NCI-H2107 treated with DMSO at 0.1 percent for 48 hours (cell line): ENCODE measurements at regions not wholly inside any gene's neighbourhood (a gene's known extent, or its start where the extent isn't known, plus 50 kb on each side); places are given as distances from the start of the nearest gene placed in this dataset.
"Not testable (repeated sequence)": the region's sequence is repeated elsewhere in the genome, so short reads cannot be mapped to it uniquely, and the experiment has no call there.

Experiments
- DNase-seq: peaks from one replicate; lab custom pipeline; 2025; ENCODE audit not compliant: unreplicated experiment; lab: John Stamatoyannopoulos, UW

DNA sequence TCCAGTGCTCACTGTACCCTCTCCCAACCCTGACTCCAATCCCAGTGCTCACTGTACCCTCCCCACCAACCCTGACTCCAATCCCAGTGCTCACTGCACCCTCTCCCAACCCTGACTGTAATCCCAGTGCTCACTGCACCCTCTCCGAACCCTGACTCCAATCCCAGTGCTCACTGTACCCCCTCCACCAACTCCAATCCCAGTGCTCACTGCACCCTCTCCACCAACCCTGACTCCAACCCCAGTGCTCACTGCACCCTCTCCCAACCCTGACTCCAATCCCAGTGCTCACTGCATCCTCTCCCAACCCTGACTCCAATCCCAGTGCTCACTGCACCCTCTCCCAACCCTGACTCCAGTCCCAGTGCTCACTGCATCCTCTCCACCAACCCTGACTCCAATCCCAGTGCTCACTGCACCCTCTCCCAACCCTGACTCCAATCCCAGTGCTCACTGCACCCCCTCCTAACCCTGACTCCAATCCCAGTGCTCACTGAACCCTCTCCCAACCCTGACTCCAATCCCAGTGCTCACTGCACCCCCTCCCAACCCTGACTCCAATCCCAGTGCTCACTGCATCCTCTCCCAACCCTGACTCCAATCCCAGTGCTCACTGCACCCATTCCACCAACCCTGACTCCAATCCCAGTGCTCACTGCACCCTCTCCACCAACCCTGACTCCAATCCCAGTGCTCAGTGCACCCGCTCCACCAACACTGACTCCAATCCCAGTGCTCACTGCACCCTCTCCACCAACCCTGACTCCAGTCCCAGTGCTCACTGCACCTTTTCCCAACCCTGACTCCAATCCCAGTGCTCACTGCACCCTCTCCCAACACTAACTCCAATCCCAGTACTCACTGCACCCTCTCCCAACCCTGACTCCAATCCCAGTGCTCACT lies 136.3 kb upstream of the ZNF618 start:
- DNase-seq = not testable (repeated sequence)

DNA sequence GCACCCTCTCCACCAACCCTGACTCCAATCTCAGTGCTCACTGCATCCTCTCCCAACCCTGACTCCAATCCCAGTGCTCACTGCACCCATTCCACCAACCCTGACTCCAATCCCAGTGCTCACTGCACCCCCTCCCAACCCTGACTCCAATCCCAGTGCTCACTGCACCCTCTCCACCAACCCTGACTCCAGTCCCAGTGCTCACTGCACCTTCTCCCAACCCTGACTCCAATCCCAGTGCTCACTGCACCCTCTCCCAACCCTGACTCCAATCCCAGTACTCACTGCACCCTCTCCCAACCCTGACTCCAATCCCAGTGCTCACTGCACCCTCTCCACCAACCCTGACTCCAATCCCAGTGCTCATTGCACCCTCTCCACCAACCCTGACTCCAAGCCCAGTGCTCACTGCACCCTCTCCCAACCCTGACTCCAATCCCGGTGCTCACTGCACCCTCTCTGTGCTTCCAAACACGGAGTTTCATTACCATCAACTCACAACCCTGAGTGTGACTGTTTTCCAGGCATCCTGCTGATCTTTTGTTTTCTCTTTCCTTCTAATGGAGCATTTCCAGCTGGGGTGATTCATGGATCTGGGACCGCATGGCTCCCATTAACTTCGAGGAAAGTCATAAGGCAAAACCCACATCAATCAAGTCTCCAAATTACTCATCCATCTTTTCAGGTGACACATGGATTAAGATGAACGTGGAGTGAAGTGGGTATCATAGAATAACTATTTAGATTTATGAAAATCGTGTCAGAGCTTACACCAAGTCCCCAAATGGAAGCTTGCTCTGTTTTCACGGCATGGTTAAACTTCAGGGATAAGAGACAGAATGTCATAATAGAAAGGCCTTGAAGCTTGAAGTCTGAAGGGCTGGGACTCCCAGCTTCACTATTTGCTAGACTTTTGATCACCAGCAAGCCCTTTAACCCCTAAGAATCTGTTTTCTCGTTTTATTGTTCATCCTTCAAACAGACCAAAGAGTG lies 135.3 kb upstream of the ZNF618 start:
- not testable (repeated sequence) for DNase-seq

DNA sequence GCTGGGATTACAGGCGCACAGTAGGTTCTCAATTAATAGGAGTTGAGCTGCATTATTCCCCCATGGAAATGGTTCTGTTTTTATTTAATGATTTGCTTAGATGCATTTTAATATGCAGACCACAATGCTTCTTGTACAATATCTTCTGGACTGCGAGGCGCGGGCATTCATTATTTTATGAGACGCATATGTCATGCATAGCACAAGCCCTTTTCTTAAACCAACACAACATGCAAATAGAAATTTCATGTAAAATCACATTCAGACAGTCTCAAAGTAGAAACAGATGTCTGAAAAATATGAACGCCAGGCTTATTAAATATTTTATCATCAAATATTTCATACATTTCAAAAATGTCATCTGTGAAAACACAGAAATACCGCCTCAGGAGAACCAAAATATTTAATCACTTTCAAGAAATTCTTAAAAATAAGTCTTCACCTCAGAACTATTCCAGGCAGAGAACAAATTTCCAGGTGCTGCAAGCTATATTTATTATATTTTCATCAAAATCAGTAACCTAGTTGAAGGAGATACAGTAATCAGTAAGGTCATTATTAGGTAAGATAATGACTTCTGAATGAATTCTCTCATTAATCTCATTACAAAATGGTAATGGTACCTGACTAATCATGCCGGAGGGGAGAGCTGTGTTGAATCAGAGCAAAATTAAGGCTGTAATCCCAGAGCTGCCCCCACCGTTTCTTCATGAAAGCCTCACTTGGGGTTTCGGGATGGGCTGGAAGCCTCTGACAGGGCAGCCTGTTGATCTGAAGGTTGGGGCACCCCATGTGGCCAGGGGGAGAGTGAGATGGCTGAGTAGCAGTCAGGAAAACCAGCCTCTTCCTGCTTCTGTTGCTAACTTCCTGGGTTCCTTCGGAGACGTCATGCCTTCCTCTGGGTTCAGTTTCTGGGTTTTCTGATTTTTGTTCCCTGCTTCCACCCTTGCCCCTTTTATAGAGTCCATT lies 133.9 kb upstream of the ZNF618 start:
- no peak for DNase-seq

DNA sequence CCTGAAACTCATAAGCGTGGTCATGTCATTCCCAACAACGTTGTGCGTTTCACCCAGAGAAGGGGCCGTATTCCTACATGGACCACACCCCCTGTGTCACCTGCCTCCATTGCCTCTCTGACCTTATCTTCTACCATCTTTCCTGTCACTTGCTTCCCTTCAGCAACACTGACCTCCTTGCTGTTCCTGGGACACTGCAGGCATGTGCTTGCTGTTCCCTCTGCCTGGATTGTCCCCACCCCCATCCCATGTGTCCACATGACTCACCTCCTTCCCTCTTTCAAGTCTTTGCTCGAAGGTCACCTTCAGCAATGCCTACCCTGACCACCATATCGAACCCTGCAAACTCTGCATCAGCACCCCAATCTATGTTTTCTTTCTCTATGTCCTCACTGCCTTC lies 133.2 kb upstream of the ZNF618 start:
- DNase-seq = no peak

DNA sequence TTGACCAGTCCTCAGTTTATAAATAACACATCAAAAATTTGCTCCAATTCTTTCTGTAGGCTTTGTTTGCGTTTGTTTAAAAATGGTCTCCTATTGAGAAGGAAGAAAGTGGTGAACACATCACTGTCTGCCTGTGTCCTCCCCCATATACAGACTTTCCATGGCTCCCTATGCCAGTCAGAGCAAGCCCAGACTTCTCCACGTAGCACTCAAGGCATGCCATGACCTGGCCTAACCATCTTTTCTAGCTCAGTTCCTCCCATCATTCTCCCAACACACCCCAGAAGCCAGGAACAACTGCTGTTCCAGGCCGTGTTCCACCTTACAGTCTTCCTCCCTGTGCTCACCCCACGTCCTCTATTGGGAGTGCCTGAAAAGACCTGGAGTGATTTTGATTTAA lies 129.6 kb upstream of the ZNF618 start:
- DNase-seq = no peak

DNA sequence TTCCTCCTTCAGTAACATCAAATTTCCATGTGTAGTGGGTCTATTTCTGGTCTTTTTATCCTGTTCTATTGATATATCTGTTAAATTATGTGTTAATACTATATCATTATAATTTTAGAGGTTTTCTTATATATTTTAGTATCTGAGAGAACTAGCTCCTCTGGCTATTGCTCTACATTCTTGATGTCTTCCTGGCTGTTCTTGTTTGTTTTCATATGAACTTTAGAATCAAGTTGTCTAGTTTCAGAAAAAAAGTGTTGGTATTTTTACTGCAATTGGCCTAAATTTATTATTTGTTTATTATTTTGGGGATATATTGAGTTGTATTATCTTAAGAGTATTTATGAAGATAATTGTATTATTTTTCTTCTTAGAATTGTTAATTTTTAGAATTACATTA lies 128.0 kb upstream of the ZNF618 start:
- no peak for DNase-seq

DNA sequence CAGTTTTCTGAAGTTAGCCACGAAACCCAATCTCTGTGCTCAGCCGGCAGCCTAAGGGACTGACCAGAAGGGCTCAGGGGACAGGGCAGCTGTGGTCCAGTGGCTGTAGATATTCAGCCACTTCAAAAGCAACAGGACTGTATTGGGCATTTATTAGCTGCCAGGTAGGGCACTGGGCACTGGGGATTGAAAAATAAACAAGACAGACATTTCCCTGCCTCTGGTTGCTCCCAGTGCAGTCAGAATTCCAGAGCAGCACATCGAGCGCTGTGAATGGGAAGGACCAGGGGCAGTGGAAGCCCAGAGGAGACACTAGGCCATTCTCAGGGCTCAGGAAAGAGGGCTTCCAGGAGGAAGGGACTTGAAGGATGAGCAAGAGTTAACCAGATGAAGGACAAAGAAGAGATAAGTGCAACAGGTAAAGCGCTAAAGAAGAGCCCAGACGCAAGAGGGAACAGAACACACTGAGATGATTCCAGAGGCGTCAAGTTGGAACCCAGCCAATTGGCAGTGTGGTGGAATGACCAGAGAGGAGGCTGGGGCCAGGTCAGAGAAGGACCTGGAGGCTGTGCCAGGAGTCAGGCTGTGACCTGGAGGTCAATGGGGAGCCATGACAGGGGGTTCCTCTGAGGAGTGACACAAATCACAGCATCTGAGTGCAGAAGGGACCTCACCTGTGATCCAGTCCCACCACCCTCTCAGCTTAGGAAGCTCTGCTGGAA lies 122.5 kb upstream of the ZNF618 start:
- DNase-seq = no peak

DNA sequence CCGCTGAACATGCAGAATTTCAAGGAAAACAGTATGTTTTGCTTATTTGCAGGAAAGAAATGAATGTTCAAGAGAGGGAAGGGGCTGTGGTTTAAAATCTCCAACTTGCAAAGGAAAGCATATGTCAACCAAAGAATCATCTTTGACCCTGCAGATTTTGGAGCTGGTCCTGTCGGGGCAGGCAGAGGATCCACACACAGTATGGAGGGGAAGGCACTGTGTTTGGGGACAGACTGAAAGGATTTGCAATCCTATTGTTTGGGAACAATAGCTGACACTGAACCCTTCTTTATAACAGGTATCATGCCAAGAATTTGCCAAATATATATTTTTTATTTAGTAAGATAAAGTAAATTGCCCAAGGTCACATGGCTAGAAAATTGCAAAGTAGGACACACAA lies 121.4 kb upstream of the ZNF618 start:
- no peak for DNase-seq

DNA sequence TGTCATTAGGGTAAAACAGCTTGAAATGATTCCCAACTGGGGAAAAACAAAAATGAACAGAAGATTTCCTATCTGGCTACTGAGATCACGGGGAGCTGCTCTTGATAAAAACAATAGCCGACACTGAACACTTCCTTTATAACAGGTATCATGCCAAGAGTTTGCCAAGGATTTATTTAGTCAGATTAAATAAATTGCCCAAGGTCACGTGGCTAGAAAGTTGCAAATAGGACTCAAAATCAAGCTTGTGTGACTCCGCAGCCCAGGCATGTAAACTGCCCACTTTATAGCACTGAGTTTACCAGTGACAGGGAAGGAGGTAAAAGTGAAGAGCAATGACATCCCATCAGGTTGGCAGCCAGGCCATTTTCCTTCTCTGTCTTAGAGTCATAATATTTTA lies 120.7 kb upstream of the ZNF618 start:
- no peak for DNase-seq

DNA sequence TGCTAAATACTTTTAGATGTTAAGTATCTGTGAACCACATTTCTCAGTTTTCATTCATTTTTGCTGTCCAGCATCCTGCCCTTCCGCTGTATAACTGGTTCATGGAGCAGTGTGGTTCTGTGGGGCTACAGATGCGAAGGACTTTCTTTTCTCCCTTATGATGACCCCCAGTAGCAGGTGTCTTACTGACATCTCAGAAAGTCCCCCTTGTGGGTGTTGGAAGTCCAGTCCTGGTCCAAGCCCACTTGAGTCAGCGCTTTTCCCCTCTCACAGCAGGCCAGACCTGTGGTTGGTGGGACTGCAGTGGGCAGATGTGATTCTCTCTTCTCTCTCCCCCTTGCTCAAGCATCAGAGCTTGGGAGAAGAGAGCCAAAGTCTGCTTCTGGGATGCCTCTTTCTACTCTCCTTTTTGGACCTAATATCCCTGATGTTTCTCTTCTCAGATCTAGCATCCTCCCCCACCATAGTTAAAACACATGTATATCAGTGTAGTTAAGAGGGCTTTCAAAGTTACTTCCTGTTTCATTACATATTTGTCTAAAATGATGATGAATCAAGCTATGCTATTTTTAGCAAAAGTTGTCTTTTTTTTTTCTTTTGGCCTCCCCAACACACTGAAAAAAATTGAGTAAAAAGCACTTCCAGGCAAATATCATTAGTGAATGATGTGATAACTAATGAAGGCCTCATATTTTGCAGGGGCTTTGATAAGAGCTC lies 119.5 kb upstream of the ZNF618 start:
- DNase-seq = no peak

DNA sequence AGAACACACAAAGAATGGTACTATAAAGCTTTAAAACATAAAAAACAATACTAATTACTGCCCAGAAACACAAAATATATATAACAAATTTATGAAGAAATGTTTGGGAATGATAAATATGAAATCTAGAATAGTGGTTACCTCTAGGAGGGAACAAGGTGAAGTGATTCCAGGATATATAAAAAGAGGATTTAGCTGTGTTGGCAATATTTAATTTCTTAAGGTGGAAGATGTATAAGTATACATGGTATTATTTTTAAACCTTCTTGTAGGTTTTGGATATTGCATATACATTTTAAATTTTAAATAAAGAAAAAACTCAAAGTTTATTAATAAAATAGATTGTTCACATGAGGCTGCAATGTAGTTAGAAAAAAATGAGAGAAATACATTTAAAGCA lies 112.7 kb upstream of the ZNF618 start:
- no peak for DNase-seq

DNA sequence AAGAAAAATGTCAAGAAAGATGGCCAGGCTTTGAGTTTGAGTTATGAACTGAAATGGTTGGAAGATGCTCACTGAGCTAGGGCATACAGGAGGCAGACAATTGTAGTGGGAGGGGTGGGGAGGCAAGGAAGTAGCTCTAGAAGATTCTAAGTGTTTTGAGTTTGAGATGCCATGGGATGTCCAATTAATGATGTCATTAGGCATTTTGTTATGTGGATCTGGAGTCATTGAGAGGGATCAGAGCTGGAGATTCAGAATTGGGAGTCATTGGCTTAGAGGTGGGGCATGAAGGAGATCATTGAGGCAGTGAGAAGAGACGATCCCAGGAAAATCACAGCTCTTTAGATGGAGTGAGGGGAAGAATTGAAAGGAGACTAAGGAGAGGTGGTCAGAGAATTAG lies 111.5 kb upstream of the ZNF618 start:
- DNase-seq = no peak

DNA sequence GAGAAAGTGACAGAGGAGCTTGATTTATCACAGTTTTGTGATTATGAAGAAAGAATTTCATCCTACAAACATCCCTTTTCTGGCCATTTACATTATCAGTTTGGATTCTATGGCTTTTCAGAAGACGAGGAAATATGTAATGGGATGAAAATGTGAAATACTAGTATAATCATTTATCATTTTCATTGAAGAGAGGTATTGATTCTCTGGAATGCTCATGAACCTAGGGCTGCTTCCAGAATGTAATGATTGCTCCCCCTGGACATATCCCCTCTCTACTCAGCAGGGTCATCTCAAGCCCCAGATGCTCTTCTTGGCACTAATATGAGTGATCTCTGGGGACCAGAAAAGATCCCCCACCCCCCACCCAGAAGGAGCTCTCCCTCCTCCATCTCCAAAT lies 106.7 kb upstream of the ZNF618 start:
- DNase-seq = no peak

DNA sequence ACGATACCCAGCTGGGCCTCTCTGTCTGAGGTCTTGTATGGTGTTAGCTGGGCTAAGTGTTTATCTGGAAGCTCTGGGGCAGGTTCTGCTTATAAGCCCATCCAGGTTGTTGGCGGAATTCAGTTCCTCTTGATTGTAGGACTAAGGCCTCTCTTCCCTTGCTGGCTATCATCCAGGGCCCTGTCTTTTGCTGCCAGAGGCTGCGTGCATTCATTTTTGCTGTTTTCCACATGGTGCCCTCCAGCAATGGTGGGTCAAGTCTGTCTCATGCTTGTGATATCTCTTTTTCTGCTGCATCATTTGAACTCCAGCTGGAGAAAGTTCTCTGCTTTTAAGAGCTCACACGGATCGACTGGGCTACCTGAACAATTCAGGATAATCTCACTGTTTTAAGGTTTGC lies 105.7 kb upstream of the ZNF618 start:
- no peak for DNase-seq

DNA sequence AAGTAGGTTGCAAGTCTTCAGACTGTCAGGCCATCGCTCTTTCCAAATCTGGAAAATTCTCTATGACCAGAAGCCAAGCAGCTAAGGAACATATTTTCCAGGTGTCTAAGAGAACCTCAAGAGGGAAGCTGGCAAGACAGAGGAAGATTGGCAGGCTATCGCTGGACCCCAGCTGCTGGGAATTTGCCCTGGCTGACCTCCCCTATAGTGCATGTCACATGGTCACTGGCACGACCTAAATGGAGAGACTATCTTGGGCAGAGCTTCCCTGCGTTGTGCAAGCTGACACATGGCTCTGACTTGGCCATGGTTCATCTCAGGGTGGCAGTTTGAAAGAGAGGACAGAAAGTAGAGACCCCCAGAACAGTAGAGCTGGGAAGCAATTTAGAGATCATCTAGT lies 104.9 kb upstream of the ZNF618 start:
- no peak for DNase-seq

DNA sequence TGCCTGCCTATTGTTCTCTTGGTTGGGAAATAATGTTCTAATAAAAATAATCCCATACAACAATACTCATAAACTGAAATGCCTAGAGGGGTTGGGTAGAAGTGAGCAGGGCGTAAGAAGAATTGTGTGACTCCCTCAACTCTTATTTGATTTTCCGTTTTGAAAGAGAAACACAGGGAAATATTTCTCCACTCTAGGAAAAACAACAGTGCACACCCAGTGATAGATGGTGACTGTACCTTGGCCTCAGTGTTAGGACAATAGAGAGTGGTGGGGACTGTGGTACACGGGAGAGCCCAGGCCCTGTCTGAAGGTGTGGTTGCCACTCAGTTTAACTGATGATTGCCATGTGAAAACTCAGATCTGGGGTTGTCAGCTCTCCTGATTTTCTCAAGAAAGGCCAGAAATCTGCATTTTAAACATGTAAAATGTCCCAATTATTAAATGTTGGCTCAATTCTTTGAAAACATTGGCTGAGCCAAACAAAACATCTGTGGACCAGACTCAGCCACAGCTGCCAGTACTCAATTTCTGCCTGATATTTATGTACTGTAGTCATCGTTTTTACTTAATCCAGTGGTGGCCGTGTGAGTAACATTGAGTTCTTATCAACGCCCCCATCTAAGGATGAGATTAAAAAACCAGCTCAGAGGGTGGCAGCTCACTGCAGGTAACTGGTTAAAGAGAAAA lies 103.8 kb upstream of the ZNF618 start:
- DNase-seq = no peak

DNA sequence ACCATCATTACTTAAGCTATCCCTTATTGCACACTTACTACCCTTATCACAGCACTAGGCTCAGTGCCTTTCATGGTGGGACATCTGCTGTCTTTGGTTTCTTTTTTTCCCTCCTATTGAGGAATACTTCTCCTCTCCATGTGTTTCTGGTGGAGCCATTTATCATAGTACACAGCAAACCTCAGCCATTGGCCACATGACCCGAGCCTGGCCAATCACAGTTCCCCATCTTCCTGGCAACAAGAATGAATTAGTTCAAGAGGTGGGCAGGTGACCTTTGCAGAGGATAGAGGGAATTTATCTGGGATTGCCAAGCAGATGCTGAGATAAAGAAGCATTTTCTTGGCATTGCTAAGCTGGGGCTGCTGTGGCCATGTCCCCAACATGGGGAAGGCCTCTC lies 101.1 kb upstream of the ZNF618 start:
- DNase-seq = no peak

DNA sequence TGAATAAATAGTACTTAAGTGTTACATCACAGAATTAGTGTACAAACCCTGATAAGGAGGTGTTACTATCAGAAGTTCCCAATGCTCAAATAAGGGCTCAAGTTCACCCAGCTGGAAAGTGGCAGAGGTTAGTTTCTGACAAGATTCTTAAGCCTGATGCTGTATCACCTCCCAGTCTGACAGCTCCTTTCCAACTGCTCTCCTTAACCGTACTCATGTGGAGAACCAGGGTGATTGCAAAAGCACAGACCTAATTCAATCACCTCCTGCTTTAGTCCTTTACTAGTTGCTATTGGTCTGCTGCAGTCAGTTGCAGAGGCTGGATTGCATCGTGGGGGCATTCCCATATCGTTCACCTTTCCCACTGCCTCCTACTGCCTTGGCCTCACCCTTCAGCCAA lies 100.4 kb upstream of the ZNF618 start:
- DNase-seq = no peak

DNA sequence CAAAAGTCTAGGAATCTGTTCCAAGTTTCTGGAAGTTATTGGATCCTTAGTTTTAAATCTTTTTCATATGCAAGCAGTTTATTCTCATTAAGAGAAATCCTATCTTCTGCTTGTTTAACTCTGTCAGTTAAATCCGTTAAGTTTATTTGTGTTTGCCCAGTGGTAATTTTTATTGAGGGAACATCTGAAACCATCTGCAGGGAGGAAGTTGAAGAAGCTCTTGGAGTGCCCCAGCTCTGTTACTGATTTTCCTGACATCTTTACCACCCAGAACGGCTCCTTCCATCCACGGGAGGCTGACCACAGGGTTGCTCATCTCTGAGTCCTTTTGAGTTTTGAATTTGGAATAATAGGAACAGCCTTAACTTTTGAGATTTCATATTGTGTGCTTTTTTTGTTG lies 99.9 kb upstream of the ZNF618 start:
- DNase-seq = no peak
